Muscle of leg (tissue), 3 donors: ENCODE measurements at regions not wholly inside any gene's neighbourhood (a gene's known extent, or its start where the extent isn't known, plus 50 kb on each side); places are given as distances from the start of the nearest gene placed in this dataset.
"Not testable (repeated sequence)": the region's sequence is repeated elsewhere in the genome, so short reads cannot be mapped to it uniquely, and the experiment has no call there.

Experiments used
- DNase-seq: peaks from one replicate; pipeline ENCODE4 v3.0.0; 2013
- H3K27ac ChIP-seq: one replicate; pipeline ENCODE4 v1.5.1; 2013; ENCODE audit warnings: mild to moderate bottlenecking, low read length, control low read depth
- H3K27me3 ChIP-seq: one replicate; pipeline ENCODE4 v1.6.1; 2013; ENCODE audit warnings: low read length; ENCODE audit not compliant: control insufficient read depth, insufficient read depth
- H3K36me3 ChIP-seq: one replicate; pipeline ENCODE4 v1.6.1; 2013; ENCODE audit warnings: low read length; ENCODE audit not compliant: control insufficient read depth, insufficient read depth
- H3K4me1 ChIP-seq: one replicate; pipeline ENCODE4 v1.6.1; 2013; ENCODE audit warnings: low read length; ENCODE audit not compliant: control insufficient read depth, insufficient read depth
- H3K4me3 ChIP-seq: one replicate; pipeline ENCODE4 v1.5.1; 2013; ENCODE audit warnings: low read length, control low read depth
- H3K9me3 ChIP-seq: replicated peaks from 2 replicates; pipeline ENCODE4 v1.6.1; 2013; ENCODE audit warnings: low read depth, low read length; ENCODE audit not compliant: control insufficient read depth
- WGBS: methylation state at CpG from one replicate; pipeline ENCODE4 v1.1.5; 2013; ENCODE audit warnings: missing lambda C conversion rate; ENCODE audit not compliant: insufficient coverage; 5-methylcytosine and 5-hydroxymethylcytosine counted together

DNA sequence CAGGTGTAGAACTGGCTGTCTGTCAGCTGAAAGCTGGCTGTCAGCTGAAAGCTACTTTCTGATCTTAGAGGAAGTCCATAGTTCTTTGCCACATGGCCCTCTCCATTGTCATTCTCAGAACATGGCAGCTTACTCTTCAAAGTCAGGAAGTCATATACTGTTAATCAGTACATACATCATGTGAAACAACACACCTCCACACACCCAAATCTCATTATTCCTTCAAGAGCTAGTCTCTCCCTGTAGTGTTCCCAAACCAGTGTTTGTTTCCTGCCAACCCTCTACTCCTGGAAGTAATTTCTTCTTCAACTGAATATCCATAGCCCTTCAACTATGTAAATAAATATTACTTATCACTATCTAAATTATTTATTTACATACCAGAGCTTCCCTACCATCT, 58.9 kb downstream of the OR5AK2 start:
- H3K36me3 ChIP-seq = no peaks in the 10 kb centered on the region
- H3K27ac ChIP-seq = no peak overlapping the region
- H3K4me1 ChIP-seq = no peaks in the 10 kb centered on the region
- H3K9me3 ChIP-seq = peaks cover 2% of the 10 kb centered on the region
- H3K27me3 ChIP-seq = no peaks in the 10 kb centered on the region
- H3K4me3 ChIP-seq = no peak overlapping the region
- DNase-seq = no peak

DNA sequence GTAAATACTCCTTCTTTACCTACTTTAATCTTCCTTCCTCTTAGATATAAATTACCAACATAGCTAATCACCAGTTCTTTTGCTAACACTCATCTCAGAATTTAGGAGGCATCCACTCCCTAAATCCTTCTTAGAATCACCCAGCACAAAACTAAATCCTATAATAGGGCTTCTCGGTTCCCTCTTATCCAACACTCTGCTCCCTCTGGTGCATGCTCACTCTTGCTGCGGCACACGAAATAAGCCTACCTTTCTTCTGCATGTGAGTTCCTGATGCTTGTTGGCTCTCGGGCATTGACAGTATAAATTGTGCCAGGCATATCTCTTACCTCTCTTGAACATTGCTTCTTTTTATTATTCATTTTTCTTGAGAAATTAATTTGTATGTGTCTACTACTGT, 61.0 kb downstream of the OR5AK2 start:
- Histone ChIP-seq H3K27me3 (no peaks in the 10 kb centered on the region), H3K36me3 (no peaks in the 10 kb centered on the region), H3K4me3 (no peak overlapping the region), H3K27ac (no peak overlapping the region), H3K9me3 (no peaks in the 10 kb centered on the region), H3K4me1 (no peaks in the 10 kb centered on the region)
- 47% methylated on average over 3 of the region's 4 CpGs for WGBS
- DNase-seq = no peak

DNA sequence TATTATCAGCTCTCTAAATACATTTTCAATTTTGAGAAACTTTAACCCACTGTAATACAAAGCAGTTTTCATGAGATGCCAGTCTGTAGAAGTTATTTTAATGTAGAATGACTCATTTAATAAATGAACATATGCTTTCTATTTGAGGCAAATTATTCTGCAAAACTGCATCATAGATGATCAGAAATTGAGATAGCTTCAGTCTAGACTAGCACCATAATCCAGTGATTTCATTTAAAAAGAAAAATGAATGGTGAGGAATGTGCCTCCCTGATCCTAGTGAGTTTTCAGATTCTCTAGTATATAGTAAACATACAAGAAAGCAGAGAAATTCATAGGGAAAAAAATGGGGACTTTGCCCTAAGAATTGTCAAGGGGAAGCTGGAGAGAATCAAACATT, 66.1 kb downstream of the OR5AK2 start:
- no peaks in the 10 kb centered on the region for H3K27me3 ChIP-seq
- H3K4me3 ChIP-seq = no peak overlapping the region
- no peak overlapping the region for H3K27ac ChIP-seq
- no peaks in the 10 kb centered on the region for H3K36me3 ChIP-seq
- no peak for DNase-seq
- no peaks in the 10 kb centered on the region for H3K4me1 ChIP-seq
- H3K9me3 ChIP-seq = no peaks in the 10 kb centered on the region

GRCh38 chr11:57055744-57056143, 67.0 kb downstream of the OR5AK2 start:
- no peaks in the 10 kb centered on the region for H3K9me3 ChIP-seq
- H3K4me3 ChIP-seq = no peak overlapping the region
- H3K4me1 ChIP-seq = no peaks in the 10 kb centered on the region
- no peaks in the 10 kb centered on the region for H3K36me3 ChIP-seq
- H3K27ac ChIP-seq = no peak overlapping the region
- no peak for DNase-seq
- H3K27me3 ChIP-seq = no peaks in the 10 kb centered on the region
- no CpG with 5 or more reads among the region's 2 CpGs for WGBS

DNA sequence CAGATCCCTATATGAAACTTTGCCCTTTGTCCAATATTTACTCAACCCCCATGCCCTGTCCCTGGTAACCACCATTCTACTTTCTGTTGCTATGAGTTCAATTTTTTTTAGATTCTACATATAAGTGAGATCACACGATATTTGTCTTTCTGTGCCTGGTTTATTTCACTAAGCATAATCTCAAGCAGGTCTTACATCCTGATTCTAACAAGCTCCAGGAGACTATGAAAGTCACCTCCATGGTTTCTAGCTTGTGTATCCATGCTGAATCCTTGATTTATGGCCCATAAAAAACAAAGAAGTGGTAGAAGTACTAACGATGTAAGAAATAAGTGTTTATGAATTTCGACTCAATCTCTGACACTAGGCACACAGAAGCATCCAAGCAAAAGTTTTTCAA, 68.0 kb downstream of the OR5AK2 start:
- DNase-seq = no peak
- H3K27ac ChIP-seq = no peak overlapping the region
- no peaks in the 10 kb centered on the region for H3K27me3 ChIP-seq
- no peaks in the 10 kb centered on the region for H3K36me3 ChIP-seq
- no peak overlapping the region for H3K4me3 ChIP-seq
- H3K4me1 ChIP-seq = no peaks in the 10 kb centered on the region
- no peaks in the 10 kb centered on the region for H3K9me3 ChIP-seq
- WGBS = no CpG with 5 or more reads among the region's 3 CpGs

DNA sequence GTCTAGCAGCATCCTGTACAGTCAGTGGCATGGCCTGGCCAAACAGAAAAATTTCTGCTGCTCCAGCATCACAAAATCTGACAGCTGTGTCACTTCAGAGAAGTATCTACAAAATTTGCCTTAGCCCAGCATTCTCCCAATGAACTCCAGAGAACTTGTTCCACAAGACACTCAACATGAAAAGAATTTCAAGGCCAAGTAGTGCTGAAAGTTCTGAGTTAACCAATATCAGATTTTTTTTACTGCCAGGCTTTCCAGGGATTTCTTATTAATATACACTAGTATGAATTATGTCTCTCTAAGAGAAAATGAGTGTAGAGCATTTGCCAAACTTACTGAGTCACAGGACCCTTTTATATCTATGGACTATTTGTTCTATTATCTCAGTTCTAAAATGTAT, 68.8 kb downstream of the OR5AK2 start:
- Histone ChIP-seq H3K27ac (no peak overlapping the region), H3K4me1 (no peaks in the 10 kb centered on the region), H3K9me3 (no peaks in the 10 kb centered on the region), H3K27me3 (no peaks in the 10 kb centered on the region), H3K4me3 (no peak overlapping the region), H3K36me3 (no peaks in the 10 kb centered on the region)
- no peak for DNase-seq

- 94% methylated on average over 7 of the region's 7 CpGs for WGBS
- not testable (repeated sequence) for H3K9me3 ChIP-seq
These were observed 74.2 kb downstream of the OR5AK2 start for GRCh38 chr11:57062957-57063356.

DNA sequence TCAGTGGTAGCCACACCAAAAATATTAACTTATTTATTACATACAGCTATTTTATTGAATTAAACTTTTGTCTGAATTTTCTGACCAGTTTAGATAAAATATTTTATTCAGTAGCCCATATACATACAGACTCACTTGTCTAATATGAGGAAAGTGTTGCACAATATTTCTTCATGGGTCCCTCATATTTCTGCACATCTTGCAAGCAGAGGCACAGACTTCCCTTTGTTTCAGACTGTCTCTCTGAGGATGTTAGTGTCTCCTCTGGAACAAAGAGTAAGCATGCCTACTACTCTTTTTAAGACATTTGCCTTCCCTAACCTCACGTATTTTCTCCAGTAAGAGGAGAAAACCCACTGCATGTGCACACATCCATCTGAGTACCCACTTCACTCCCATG, 81.2 kb downstream of the OR5AK2 start:
- no peak overlapping the region for H3K27ac ChIP-seq
- no CpG with 5 or more reads among the region's 1 CpG for WGBS

More at GRCh38 chr11:57062957-57063356, 74.2 kb downstream of the OR5AK2 start:
- not testable (repeated sequence) for H3K4me1 ChIP-seq, H3K27ac ChIP-seq, H3K36me3 ChIP-seq, H3K27me3 ChIP-seq, DNase-seq, H3K4me3 ChIP-seq

GRCh38 chr11:57071829-57072228, 83.1 kb downstream of the OR5AK2 start:
- Histone ChIP-seq H3K36me3 (no peaks in the 10 kb centered on the region), H3K27me3 (no peaks in the 10 kb centered on the region), H3K9me3 (no peaks in the 10 kb centered on the region), H3K27ac (no peak overlapping the region), H3K4me1 (no peaks in the 10 kb centered on the region), H3K4me3 (no peak overlapping the region)
- DNase-seq = no peak

More for the DNA sequence above, 81.2 kb downstream of the OR5AK2 start:
- no peaks in the 10 kb centered on the region for H3K36me3 ChIP-seq
- no peaks in the 10 kb centered on the region for H3K9me3 ChIP-seq
- H3K27me3 ChIP-seq = no peaks in the 10 kb centered on the region
- H3K4me1 ChIP-seq = no peaks in the 10 kb centered on the region
- no peak overlapping the region for H3K4me3 ChIP-seq
- no peak for DNase-seq

DNA sequence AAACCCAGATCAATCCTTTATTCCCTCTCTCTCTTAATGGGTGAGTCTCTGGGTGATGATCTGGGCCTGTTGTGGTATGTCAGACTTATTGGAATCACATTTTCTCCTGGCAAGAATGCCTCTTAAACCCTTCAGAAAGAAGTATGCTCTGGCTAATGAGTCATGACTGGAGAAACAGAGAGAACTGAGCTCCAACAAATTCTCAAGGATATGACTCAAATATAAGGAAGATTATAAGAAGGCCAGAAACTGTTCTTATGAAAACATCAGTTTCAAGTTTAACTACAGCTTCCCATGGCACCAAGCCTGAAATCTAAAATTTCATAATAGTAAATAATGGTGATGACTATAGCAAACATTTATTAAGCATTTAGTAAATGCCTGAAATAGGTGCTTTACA, 83.9 kb downstream of the OR5AK2 start:
- Histone ChIP-seq H3K27ac (no peak overlapping the region), H3K4me3 (no peak overlapping the region), H3K9me3 (no peaks in the 10 kb centered on the region), H3K4me1 (no peaks in the 10 kb centered on the region), H3K36me3 (no peaks in the 10 kb centered on the region), H3K27me3 (no peaks in the 10 kb centered on the region)
- peak; percentile 32 for DNase-seq

DNA sequence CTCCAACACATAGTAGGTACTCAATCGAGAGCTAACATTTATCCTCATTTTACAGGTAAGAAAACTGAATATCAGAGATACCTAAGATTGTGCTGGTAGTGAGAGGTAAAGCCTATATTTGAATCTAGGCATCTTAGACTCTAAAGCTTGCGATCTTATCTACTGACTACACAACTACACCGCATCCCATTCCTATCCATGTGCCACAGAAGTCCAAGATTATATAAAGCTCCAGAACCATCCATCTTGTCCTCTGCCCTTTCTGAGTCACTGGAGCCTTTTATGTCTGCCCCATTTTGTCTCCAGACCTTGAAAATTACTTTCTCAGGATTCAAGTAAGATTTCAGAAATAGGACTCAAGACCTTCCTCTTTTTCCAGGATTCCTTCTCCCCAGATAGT, 84.4 kb downstream of the OR5AK2 start:
- H3K27me3 ChIP-seq = no peaks in the 10 kb centered on the region
- no peaks in the 10 kb centered on the region for H3K4me1 ChIP-seq
- no peak overlapping the region for H3K27ac ChIP-seq
- 88% methylated on average over 2 of the region's 3 CpGs for WGBS
- H3K9me3 ChIP-seq = no peaks in the 10 kb centered on the region
- no peak for DNase-seq
- H3K4me3 ChIP-seq = no peak overlapping the region
- no peaks in the 10 kb centered on the region for H3K36me3 ChIP-seq
